Astrocyte of the hippocampus (primary cell): ENCODE measurements at regions not wholly inside any gene's neighbourhood (a gene's known extent, or its start where the extent isn't known, plus 50 kb on each side); places are given as distances from the start of the nearest gene placed in this dataset.
A peak's percentile ranks its signal among the peaks of the same experiment; 100 is the strongest.

Experiments used
- DNase-seq: peaks from one replicate; pipeline ENCODE4 v3.0.0; 2011; ENCODE audit warnings: low read depth, low spot score

DNA sequence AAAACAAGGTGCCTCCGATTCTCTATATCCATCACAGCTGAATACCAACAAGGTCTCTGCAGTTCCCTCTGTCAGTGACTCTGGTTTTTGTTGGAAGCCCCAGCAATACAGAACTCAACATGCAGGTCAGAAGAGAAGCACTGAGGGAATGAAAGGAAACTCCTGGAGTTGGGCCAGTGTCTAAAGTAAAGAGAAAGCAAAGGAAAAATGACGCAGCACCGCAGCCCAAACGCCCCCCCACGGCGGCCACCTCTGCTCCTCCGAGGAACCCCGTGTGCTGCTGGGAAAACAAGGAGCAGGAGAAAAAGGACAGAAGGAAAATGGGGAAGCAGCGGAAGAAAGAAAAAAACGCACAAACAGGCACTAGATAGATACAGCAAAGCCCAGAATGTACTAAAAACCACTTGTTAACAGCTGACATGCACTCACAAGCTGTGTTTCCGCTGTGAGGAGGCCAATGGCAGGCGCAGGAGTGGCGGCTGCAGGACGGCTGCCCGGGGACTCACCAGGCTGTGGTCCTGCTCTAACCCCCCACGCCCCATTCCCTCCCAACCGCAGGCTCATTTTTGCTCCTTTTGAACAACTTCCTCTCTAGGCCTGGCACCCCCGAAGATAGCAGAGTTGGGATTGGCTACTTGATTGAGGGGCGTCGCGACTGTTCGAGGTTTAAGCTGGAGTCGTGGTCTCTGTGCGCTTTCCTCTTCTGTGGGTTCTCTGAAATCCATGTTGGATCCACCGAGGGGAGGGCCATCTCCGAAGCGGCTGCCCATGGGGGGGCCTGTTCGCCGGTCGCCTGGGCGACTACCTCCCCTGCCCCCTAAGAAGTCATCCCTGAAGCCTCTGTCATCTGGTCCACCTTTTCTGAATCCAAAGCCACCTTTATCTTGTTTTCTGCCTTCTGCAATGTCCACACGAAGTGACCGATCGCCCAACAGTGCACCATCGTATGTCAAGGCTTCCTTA lies 204.8 kb downstream of the HIBADH start:
- DNase-seq = peak; percentile 8

DNA sequence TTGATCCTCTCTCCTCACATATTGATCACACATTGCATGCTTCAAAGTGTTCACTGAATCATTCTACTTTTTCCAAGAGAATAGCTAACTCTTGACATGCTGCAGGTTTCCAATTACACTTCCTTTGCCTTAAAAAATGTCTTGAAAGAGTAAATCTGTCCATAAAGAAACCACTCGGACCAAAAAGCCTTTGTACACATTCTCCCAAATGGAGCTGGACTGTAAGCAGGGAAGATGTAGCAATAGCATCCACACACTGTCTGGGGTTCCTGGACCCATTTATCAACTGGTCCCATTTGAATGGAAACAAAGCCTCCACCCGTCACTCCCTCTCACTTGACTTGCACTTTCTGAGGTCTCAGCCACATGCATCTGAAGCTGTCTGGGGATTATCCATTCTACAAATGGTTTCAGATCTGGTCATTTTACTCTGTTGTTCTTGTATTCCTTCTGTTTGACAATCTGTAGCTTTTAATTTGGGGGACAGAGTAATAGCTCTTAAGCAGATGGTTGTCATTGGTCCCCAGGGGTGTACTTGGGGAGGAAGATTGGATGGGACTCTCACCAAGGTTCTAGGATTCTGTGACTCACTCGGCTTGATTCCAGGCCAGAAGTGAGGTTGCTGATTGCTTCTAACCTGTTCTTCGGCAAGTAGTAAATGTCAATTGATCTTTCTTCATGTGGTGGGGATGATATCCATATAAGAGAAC lies 203.5 kb downstream of the HIBADH start:
- no peak for DNase-seq

DNA sequence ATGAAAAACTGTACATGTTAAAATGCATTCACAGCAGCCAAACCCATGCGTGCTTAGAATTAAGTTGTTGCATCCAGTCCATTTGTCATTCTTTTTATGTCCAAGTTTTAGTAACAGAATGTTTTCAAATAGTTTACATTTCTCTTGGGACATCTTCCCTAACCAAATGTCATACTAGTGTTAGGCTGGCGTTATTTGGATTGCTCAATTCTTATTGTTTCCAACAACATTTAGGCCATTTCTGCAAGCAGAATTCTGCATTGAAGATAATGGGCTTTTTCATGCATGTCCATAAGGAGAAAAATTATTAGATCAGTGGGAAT lies 203.0 kb downstream of the HIBADH start:
- no peak for DNase-seq

DNA sequence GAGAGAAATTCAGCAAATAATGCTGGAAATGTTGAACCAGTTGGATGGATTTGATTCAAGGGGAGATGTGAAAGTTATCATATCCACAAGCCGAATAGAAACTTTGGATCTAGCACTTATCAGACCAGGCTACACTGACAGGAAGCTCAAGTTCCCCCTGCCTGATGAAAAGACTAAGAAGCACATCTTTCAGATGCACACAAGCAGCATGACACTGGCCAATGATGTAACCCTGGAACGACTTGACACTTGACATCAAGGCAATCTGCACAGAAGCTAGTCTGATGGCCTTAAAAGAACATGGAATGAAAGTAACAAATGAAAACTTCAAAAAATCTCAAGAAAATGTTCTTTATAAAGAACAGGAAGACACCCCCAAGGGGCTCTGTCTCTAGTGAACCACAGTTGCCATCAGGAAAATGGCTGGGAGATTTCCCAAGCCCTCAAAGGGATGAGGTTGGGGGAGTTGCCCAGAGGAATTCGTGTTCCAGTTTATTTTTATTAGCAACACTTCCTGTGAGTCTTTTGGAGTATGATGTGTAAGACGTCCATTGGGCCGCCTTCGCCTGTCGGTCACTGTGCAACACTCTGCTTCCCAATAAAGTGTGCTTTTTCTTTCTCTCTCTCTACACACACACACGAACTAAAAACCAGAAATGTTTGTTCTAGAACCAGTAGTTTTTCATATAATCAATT lies 200.0 kb downstream of the HIBADH start:
- no peak for DNase-seq

DNA sequence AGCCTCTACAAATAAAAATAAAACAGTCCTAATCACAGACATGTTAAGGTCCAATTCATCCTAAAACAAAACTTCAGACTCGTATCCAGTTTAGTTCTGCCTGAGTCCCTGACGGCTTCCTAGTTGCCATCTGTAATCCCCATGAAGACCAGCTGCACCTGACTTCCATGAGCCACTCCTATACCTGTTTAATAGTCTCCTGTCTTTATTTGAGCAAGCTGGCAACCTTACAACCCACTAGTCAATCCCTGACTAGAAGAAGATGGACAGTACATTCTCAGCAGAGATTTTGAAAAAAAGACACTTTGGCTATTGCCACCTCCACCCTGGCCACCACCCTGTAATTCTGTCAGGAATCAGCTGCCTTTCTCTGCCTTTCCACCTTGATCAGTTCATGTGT lies 197.7 kb downstream of the HIBADH start:
- DNase-seq = no peak

DNA sequence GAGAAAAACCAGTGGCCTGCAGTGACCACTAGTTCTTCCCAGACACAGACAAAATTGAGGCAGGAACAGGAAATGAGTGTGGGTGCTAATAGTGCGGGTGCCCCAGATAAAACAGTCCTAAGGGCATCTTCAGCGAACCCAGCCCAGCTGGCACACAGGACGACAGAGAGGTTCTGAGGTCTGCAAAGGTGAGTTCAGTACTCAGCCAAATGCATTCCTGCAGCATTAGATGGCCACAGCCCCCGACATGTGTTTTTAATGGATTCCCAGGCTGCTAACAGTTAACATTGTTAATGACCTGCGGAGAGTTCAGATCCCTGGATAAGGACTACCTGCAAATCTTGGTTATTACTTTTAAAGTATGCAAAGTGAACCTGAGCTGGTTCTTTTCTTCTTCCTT lies 196.0 kb downstream of the HIBADH start:
- no peak for DNase-seq

DNA sequence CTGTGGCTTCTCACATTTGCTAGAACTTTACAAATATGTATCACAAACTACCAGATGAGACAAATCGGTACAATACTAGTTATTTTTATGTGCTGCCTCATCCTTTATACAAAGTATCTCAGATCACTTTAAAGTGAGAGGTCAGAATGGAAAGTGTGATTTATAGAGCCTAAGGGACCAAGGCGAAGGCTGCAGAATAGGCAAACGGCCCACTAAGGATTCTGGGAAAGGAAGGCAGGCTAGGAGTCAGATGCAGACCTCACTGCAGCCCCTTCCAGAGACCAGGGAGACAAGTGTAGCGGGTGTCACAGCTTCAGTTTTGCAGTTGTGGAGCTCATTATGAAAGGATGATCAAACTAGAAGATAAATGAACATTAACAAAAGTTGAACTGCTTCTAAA lies 190.6 kb downstream of the HIBADH start:
- DNase-seq = no peak
